Frontal cortex (tissue), 3 donors: ENCODE measurements at regions not wholly inside any gene's neighbourhood (a gene's known extent, or its start where the extent isn't known, plus 50 kb on each side); places are given as distances from the start of the nearest gene placed in this dataset.

ENCODE experiments used
- DNase-seq, 2 donors: peaks; one replicate each; pipeline ENCODE4 v3.0.0; 2012; ENCODE audit warnings: low spot score in 2 of 2
- FAIRE-seq: peaks from 2 replicates; lab custom pipeline; 2012; peaks lifted over from hg19 to GRCh38; lab: Jason Lieb, UNC
- donor health status: control.
- donor health status: control.
- donor health status: control.

DNA sequence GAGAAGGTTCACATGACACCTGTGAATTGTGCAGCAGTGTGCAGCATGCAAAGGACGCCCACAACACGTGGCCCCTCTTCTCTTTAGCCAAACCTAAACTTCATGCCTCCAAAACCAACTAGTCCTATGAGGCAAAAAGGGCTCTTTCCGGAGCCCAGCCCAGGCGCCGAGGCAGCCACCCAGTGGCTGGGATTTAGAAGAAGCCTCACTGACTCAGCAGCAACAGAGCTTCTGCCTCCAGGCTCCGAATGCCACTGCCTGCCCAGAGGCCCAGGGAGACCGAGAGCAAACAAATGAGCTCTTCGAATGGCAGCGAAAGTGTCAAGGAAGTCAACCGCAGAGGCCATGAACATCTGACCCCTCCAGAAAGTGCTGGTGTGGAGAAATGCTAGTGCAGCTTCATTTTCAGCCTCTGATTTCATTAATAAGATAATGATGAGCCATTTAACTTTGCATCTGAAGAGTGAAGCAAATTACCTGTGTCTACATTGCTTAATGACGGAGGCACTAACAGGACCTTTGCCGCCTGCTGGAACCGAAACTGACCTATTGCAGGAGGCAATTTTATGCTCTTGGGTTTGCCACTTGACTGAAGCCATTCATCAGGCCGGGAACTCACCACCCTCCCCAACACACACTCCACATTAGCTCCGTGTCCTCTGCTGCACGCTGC is 157.7 kb upstream of the RPL38 start:
- no peak for FAIRE-seq
- no peak for DNase-seq

DNA sequence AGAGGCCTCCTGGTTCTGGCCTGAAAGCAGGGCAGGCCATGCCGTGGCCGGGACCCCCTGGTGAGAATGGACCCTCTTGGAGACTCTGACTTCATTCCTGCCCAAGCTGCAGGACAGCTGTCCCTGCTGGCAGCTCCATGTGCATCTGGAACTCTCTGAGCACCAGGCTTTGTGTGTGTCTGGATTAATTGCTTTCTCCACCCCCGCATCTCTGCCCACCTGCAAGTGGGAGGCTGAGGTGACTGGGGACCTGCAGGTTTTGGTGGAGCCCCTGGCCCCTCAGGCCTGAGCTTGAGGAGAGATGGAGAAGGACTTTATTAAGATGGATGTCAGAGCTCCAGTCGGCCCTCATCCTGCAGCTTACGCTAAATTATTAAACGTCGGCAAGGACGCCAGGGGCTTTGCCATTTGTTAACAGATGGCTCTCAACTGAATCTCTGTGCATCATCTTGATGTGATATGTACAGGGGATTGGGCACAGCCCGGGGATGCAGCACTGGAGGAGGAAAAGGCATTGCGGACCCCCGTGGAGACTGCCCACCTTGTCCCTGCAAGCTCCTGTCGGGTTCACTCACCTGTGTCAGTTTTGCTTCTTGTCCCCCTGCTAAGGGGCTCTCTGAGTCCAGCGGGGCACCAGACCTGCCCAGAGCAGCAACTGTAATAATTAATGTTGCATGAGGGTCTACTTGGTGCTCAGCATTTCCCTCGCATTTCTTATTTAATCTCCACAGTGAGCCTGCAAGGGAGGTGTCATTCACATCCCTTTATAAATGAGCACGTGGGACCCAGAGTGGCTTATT is 154.1 kb upstream of the RPL38 start:
- DNase-seq (no peak), FAIRE-seq (no peak)

DNA sequence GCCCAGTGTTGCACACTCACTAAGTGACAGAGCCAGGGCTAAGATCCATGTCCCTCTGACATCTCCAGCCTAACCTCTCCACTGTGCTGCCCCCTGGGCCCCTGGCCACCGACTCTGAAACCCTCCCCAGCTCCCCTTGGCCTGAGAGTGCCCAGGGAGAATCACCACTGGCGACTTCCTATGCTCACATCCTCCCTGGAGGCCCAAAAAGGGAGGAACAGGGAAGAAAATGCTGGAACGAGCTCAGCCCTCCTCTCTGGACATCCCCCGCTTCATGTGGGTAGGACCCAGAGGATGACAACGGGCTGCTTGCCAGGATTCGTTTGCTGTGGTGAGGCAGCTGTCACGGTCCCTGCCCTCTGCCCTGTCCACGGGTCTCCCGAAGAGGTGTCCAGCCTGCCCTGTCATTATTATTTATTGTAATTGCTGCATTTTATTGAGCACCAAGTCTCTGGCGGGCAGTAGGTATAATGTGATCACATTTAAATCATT is 153.5 kb upstream of the RPL38 start:
- no peak for FAIRE-seq

DNA sequence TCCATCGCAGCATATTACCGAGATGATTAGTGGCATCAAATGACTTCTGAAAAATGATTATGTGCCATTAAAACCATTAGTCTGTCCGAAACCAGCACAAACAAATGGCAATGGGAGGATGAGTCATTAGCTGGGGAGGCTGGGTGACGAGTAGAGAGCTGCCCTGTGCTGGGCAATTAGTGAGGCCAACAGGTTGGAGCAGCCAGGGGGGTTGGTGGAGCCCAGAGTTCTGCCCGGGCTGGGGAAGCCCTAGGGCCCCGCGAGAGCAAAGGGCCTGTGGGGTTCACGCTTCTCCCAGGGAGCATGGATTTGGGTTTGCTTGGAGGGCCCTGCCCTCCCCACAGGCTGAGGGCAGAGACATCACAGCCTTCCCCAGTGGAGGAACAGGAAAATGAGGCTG is 152.1 kb upstream of the RPL38 start:
- no peak for DNase-seq
- no peak for FAIRE-seq

More for the DNA sequence above, 153.5 kb upstream of the RPL38 start:
- no peak for DNase-seq

DNA sequence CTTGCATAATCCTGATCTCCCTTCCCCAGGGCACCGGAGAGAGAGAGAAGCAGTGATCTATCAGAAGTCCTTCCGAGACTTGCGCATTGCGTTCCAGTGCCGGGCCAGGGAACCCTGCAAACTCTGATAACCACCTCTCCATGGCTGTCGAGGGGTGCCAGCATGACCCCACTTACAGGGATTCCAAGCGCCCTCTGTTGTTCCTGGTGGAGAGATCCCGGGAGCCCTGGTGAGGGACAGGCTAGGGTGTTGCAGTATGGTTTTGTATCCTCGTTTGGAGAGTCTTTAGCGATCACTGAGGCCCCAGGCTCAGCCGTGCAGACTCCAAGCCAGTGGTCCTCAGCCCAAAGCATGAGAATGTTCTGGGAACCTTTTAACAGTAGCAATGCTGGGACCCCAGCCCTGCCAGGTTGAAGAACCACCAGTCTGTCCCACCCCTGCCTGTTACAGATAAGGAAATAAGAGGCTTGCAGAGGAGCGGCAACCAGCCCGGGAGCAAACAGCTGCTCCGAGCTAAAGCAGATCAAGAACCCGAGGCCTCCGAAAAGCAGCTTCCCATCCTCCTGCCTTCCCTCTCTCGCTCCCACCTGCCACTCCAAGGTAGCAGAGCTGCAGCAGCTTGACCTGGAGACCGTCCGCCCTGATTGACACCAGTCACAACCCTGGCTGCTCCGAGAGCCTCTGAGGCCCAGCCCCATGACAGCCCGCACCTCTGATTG is 150.3 kb upstream of the RPL38 start:
- no peak for FAIRE-seq
- no peak for DNase-seq

DNA sequence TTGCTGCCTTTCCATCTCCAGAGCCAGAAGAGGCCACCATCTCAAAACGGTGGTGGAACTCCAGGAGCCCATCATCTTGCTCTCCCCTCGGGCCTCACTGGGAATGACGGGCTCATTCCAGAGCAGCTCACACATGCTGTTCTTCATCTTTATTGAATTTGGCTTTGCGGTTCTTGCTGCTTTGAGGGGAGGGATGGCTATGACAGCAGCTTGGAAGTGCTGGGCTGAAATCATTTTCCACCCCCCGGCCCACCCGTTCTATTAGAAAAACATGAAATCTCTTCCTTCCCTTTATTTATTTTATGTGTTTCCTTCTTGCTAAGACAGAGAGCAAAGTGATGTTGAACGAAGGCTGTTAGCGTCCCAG is 149.8 kb upstream of the RPL38 start:
- no peak for DNase-seq
- FAIRE-seq: no peak

DNA sequence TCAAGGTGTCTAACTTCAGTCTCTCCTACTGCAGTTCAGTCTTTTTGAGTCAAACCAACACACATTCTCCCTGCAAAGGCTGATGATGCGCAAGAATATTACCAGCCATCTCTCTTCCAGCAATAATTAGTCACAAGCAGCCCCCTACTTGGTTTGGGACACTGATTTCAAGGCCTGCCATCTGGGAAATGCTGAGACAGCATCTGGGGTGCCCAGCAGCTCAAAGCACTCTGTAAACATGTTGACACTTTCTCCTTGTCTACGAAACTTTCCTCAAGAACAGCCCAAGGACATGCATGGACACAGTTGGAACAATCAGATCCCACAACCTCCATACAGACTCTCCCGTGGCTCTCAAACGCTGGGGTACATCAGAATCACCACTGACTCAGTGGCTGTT is 149.2 kb upstream of the RPL38 start:
- FAIRE-seq: no peak
- DNase-seq: no peak

DNA sequence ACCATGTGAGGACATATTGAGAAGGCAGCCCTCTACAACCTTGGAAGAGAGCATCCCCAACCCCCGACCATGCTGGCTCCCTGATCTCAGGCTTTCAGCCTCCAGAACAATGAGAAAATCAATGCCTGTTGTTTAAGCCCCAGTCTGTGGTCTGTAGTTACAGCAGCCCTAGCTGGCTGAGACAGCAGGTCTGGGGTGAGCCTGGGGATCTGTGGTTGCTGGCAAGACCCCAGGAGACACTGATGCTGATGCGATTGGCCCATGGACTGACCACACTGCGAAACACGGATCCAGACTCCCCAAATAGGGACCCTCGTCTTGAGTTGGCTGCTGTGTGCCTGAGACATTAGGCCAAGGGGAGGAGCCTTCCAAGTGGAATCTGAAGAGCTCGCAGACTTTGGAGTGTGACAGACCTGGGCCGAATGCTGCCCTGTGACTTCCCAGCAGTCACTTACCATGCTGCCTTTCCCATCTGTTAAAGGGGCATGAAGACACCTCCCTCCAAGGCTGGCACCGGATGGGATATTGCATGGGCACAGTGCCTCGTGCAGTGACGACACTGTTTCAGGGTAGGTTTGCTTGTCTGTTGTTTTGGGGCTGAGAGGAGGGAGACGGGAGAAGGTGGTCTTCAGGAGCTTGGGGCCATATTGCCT is 147.8 kb upstream of the RPL38 start:
- DNase-seq (no peak), FAIRE-seq (no peak)

DNA sequence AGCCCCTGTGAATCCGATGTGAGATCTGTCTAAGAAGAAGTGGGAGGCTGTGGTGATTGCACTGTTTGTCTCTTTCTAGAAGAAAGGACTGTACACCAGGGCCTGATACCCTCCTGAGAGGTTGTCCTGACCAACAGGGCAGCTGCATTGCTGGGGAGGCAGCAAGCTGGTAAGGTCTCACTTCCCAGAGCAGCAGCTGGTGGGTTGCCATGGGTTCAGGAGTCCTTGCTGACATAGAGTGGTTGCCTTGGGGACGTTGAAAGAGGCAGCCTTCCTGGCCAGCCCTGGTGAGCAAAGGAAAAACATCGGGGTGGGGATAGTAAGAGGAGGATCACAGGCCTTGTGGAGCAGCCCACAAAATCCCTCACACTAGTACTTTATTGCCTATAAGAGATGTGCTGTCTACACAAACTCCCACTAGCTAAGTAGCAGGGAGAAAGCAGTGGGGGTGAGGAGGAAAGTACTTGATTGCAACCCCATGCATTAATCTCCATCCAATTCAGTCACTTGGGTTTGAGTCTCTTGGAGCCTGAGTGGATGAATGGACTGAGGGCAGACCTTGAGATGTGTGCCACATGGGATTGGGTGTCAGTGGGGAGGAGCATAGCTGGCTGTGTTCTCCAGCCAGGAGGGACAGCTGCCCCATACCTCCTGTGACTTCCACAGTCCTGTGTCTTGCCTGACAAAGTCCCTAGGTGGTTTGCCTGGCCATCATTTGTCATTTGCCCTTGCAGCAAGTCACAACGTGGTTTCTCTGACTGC is 143.8 kb upstream of the RPL38 start:
- FAIRE-seq: no peak

DNA sequence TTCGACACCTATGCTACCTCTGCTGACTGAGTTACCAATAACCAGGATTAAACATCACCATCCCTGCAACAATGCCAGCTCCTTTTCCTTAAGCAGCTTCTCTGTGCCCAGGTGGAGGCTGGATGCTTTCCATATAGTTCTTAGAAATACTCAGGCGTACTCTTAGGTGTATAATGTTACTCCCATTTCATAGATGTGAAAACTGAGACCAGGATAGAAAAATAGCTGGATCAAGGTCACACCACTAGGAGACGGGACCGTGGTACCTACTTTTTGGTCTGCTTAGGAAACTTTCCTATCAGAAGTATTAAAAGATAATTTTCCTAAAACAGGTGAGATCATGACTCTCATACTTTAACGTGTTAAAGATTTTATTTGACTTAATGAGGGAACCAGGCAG is 141.7 kb upstream of the RPL38 start:
- no peak for FAIRE-seq
- DNase-seq: no peak

More for the DNA sequence above, 143.8 kb upstream of the RPL38 start:
- DNase-seq: peak in 1 of 2 donors; percentile 29

DNA sequence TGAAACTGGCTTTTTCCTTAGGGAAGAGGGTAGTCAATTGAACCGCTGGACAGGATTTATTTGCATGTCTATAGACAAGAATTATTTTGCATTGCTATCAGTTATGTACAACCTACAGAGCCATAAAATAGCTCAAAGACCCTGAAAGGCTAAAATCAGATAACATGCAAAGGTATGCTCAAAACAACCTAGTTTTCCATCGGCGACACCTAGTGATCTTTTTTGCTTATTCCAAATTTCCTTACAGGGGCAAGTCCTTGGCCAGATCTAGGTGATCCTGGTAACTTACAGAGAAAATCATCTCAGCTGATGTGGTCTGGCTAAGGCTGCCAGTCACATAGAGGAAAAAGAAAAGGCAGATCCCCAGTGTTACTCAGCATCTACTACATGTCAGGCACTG is 141.2 kb upstream of the RPL38 start:
- FAIRE-seq: no peak

DNA sequence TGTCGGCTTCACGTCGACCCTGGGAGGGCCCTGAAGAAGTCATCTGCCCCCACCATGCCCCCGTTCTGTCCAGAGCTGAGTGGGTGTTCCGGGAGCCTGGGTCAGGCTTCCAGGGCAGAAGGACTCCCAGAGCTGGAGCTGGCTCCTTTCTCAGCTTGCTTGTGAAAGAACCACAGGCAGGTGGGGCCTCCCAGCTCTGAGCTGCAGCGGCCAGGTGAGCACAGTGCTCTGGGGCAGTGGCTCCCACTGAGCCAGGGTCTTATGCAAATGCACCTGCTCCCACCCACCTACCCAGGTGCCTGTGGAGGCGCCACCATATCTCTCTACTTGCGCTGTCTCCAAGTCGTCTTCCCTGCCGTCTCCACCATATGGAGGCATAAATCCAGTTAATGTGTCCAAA is 140.0 kb upstream of the RPL38 start:
- no peak for FAIRE-seq
- DNase-seq: no peak

More for the DNA sequence above, 141.2 kb upstream of the RPL38 start:
- DNase-seq: no peak

DNA sequence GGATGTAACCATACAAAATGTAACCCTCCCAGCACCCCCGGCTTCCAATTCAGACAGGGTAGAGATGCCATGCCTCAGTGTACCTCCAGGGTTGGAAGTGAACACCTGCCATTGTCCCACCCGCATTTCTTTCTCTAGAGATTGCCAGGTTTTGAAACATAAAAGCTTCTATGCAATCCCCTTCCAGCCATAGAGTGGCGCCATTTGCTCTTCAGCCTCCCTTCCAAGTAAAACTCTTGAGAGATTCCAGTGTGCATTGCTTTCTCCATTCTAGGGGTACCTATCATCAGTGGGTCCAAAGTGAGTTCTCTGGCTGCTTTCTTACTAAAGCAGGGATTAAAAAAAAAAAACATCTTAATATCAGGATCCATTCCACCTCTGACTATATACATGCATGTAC is 133.1 kb upstream of the RPL38 start:
- no peak for FAIRE-seq
- no peak for DNase-seq

DNA sequence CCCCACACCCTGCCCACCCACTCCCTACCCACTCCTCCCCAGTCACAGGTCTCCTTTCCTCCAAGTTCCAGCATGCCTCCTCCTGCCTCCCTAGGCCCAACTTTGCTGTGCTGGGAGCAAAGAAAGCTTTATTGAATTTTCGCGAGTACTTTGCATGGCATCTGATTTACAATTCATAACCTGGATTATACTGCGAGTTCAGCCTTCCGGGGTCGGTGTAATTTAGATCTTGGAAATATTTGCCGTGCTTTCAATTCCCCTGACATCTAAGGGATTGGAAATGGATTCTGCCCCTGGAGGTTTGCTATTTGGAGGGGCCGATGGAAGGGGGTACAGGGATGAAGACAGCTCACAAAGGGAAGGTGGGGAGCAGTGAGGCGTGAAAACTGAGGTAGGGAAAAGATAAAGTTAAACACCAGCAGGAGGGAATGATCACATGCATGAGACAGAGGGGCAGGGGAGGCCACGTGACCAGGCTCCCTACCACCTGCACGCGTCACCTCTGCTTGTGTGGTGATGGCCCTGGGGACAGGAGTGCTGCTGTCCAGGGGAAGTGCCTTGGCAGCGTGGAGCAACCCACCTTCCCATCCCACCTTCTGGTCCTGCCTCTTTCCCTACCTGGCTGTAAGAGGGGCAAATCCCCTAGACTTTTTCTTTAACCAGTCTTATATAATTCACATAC is 132.3 kb upstream of the RPL38 start:
- FAIRE-seq: no peak
- DNase-seq: no peak

DNA sequence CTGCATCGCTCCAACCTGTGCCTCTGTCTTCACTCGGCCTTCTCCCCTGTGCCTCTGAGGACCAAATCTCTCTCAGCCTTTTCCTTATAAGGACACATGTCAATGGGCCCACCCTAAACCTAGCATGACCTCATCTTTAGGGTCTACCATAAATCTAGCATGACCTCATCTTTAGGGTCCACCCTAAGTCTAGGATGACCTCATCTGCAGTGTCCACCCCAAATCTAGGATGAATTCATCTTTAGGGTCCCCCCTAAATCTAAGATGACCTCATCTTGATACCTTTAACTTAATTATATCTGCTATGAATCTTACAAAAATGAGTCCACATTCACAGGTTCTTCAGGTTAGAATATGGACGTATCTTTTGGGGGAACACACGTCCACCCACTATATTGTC is 131.1 kb upstream of the RPL38 start:
- FAIRE-seq: no peak
- DNase-seq: no peak

DNA sequence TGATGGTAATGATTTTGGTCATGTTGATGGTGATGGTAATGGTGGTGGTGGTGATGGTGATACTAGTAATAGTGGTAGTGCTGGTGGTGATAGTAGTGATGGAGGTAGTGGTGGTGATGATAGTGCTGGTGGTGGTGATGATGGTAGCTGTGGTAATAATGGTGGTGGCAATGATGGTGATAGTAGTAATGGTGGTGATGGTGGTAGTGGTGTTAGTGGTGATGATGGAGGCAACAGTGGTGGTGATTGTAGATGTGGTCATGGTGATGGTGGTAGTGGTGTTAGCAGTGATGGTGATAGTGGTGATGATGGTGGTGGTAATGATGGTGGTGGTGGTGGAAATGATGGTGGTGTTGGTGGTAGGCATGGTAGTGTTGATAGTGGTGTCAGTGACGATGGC is 127.0 kb upstream of the RPL38 start:
- DNase-seq (no peak), FAIRE-seq (no peak)

DNA sequence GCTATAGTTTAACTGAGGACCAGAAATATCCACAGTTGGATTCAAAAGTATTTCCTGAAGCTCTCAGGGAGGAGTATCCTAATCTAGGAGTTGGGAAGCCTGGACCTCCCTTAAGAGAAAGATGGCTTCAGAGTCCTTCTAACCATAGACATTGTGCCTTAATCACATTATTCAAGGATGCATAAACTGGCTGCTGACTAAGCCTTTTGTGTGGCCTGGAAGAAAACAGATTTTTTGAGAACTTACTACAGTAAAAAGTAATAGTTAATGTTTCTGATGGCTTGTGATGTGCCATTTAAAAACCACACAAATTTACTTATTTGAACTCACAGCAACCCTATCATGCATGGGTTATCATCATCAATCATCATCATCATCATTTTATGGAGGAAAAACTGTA is 126.2 kb upstream of the RPL38 start:
- DNase-seq (no peak), FAIRE-seq (no peak)

DNA sequence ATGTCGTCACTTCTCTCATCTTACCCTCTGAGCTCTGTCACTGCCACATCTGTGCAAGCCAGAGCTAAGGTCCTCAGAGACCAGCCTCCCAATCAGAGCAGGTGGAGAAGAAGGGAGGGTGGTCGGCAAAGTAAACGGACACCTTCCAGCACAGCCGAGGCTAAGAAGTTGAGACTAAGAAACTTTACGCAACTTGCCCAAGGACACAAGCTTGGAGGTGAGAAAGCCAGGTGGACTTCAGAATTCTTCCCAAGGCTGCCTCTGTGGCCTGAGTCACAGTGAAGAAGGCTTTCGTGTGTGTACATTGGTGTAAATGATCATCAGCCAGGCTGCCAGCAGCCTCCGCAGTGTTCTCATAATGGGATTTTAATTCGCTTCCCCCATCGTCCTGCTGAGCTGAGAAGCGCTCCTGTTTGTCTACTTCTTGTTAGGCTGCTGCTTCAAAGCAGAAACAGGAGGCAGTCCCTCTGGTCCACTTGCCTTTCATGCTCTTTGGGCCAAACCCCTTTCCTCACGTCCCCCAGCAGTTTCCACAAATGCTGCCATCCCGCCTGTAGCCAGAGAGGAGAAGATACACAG is 125.0 kb upstream of the RPL38 start:
- DNase-seq (no peak), FAIRE-seq (no peak)
